ENCODE measurements at regions not wholly inside any gene's neighbourhood (a gene's known extent, or its start where the extent isn't known, plus 50 kb on each side); places are given as distances from the start of the nearest gene placed in this dataset.

DNA sequence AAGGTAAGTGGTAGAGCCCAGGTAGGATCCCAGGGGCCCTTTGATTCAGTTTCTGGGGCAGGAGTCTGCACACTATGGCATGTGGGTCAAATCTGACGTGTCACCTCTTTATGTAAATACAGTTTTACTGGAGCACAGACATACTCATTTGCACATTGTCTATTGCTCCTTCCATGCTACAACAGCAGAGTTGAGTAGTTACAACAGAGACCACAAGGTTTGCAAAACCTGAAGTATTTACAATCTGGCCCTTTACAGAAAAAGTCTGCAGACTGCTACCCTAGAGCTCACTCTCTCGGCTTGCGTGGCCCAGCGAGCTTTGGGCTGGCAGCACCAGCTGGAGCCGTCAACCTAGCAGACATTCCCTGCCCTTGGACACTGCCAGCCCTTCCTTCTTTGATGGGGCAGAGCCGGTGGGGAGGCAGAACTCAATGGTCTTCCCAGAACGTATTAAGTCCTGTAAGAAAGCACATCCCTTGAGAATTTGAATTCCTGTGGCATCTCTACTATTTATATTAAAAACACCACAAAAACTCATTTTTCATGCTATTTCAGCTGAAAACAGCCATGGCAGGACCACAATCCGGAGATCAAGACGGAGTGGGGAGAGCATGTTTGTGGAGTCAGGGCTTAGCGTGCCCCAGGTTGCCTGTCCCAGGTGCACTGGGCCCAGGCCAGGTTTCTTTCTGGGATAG, 133.1 kb upstream of the NUDT7 start:
- TF ChIP-seq CTCF (IDR thresholded peaks at IDR 0.05; ENCODE audit: low read depth, low read length, missing control alignments) = no peak
- Histone ChIP-seq H3K27ac (no peak overlapping the region), H3K4me3 (ENCODE audit: low read depth, low read length) (no peak overlapping the region), H3K36me3 (replicated peaks) (no peaks in the 10 kb centered on the region), H3K27me3 (replicated peaks) (no peaks in the 10 kb centered on the region)
- no peak for DNase-seq
- in situ Hi-C loops (cut with HindIII; ENCODE audit: low pct_ligation_motif_present, low sequenced_read_pairs) = loop anchor here (25.0 kb wide), 1 partner anchor 352 kb away; no protein-coding TSS in a partner anchor

DNA sequence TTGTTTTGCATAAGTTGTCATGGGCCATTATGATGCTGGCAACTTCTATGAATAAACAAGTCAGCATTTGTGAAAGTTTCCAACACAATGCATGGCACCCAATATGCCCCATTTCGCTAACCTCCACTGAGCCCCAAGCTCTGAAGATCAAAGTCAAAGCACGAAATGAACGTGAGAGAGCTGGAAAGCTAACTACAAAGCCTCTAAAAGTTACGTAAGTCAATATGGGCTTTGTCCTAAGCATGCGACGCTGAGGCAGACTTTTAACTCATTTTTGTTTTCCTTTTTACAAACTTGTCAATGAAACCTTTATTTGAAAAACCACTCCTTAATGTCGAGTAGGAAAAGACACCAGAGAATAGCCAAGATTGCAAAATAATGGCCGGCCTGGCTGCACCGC, 131.6 kb upstream of the NUDT7 start:
- no peak for TF ChIP-seq CTCF (IDR thresholded peaks at IDR 0.05; ENCODE audit: low read depth, low read length, missing control alignments)
- H3K36me3 ChIP-seq (replicated peaks) = no peaks in the 10 kb centered on the region
- no peaks in the 10 kb centered on the region for H3K27me3 ChIP-seq (replicated peaks)
- no peak overlapping the region for H3K27ac ChIP-seq
- H3K4me3 ChIP-seq (ENCODE audit: low read depth, low read length) = no peak overlapping the region
- in situ Hi-C loops (cut with HindIII; ENCODE audit: low pct_ligation_motif_present, low sequenced_read_pairs) = loop anchor here (25.0 kb wide), 1 partner anchor 353 kb away; no protein-coding TSS in a partner anchor
- no peak for DNase-seq

GRCh38 chr16:77591347-77591746, 131.0 kb upstream of the NUDT7 start:
- no peak for DNase-seq
- Histone ChIP-seq H3K27me3 (replicated peaks) (no peaks in the 10 kb centered on the region), H3K4me3 (ENCODE audit: low read depth, low read length) (no peak overlapping the region), H3K27ac (no peak overlapping the region), H3K36me3 (replicated peaks) (no peaks in the 10 kb centered on the region)
- no peak for TF ChIP-seq CTCF (IDR thresholded peaks at IDR 0.05; ENCODE audit: low read depth, low read length, missing control alignments)
- in situ Hi-C loops (cut with HindIII; ENCODE audit: low pct_ligation_motif_present, low sequenced_read_pairs) = loop anchor here (25.0 kb wide), 1 partner anchor 354 kb away; no protein-coding TSS in a partner anchor

DNA sequence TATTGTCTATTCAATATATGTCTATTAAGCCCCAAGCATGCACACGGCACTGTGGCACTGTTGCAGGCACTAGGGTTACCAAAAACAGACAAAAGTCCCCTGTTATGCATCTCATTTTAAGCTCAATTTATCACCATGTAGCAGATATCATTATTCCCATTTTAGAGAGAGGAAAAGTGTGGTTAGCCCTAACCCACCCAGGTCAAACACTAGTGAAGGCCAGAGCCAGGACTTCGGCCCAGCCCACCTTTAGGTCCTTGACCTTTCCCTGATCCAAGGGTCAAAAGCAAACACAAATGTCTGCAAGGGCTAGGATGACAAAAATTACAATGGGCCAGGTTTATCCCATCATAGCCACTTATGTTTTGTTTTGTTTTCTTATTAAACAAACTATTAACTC, 130.3 kb upstream of the NUDT7 start:
- Histone ChIP-seq H3K4me3 (ENCODE audit: low read depth, low read length) (no peak overlapping the region), H3K27me3 (replicated peaks) (no peaks in the 10 kb centered on the region), H3K27ac (no peak overlapping the region), H3K36me3 (replicated peaks) (no peaks in the 10 kb centered on the region)
- no peak for DNase-seq
- TF ChIP-seq CTCF (IDR thresholded peaks at IDR 0.05; ENCODE audit: low read depth, low read length, missing control alignments) = no peak
- in situ Hi-C loops (cut with HindIII; ENCODE audit: low pct_ligation_motif_present, low sequenced_read_pairs) = loop anchor here (25.0 kb wide), 1 partner anchor 355 kb away; no protein-coding TSS in a partner anchor

- Histone ChIP-seq H3K36me3 (replicated peaks) (no peaks in the 10 kb centered on the region), H3K27me3 (replicated peaks) (no peaks in the 10 kb centered on the region), H3K27ac (no peak overlapping the region), H3K4me3 (ENCODE audit: low read depth, low read length) (no peak overlapping the region)
- no peak for DNase-seq
- TF ChIP-seq CTCF (IDR thresholded peaks at IDR 0.05; ENCODE audit: low read depth, low read length, missing control alignments) = no peak
- in situ Hi-C loops (cut with HindIII; ENCODE audit: low pct_ligation_motif_present, low sequenced_read_pairs) = loop anchor here (25.0 kb wide), 1 partner anchor 357 kb away; no protein-coding TSS in a partner anchor
Observed at GRCh38 chr16:77594057-77594456, 128.3 kb upstream of the NUDT7 start.
